ENCODE measurements at regions not wholly inside any gene's neighbourhood (a gene's known extent, or its start where the extent isn't known, plus 50 kb on each side); places are given as distances from the start of the nearest gene placed in this dataset.

DNA sequence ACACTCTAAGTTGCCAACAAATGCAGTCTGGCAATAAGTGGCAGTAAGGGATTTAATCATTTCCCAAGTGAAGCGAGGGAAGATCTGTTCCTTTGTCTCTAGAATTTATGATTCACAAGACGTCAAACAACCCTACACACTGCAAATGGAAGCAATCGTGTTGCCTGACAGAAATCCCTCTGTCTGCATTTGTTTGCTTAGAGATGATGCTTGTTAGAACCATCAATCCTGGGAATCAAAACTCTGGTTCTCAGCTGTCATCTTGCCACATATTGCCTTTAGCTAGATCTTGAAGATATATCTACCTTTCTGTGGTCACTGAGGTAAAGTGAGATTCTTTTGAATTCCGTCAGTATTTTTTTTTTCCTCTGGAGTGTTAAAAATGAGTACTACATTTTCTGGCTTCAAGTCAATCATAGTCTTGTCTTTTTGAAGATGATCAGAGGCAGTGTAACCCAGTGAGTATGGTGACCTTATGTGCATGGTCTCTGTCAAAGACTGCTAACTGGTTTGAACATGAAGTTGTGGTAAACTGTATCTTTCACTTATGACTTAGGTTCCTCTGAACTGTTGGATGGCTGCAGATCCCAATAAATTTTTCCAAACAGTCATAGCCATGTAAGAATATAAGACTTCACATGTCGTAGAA, 106.4 kb upstream of the STARD4 start:
- BruUV-seq (replicated peaks), result no TSS peak
- WGBS (ENCODE audit: insufficient coverage, insufficient replicate concordance, low lambda C conversion rate, missing lambda C conversion rate), result 32% methylated on average over 5 of the region's 5 CpGs
- SMC1A ChIA-PET (ENCODE audit: uncharacterized antibody, unreplicated experiment), result no interaction called here
- Histone ChIP-seq H3K4me2 (ENCODE audit: control insufficient read depth, insufficient read depth) (no peak overlapping the region), H3K4me1 (ENCODE audit: control insufficient read depth, insufficient read depth, low read length) (no peaks in the 10 kb centered on the region), H3K79me2 (ENCODE audit: control insufficient read depth, insufficient read depth, low read length) (no peaks in the 10 kb centered on the region), H3K4me3 (no peak overlapping the region), H3K9ac (ENCODE audit: control insufficient read depth, insufficient read depth, low read length) (no peak overlapping the region), H3K27me3 (replicated peaks in 1 of 2; ENCODE audit: control insufficient read depth in 2 of 2, insufficient read depth in 2 of 2, low read length in 1 of 2) (no peaks in the 10 kb centered on the region), H3K36me3 (ENCODE audit: control insufficient read depth in 2 of 2, insufficient read depth in 2 of 2, low read length in 1 of 2) (no peaks in the 10 kb centered on the region), H3K27ac (ENCODE audit: control insufficient read depth, insufficient read depth) (no peak overlapping the region), H4K20me1 (ENCODE audit: control insufficient read depth, insufficient read depth) (no peaks in the 10 kb centered on the region), H3K9me3 (replicated peaks; ENCODE audit: control insufficient read depth, insufficient read depth, low read length) (no peaks in the 10 kb centered on the region), H2AFZ (ENCODE audit: control insufficient read depth, low read depth, low read length) (no peak overlapping the region)
- CTCF ChIA-PET, result no interaction called here
- TF ChIP-seq STAT1 (conservative IDR thresholded peaks at IDR 0.05) (no peak), NFYA (IDR thresholded peaks at IDR 0.05; ENCODE audit: borderline replicate concordance, low read depth, low read length) (no peak), SMAD5 (IDR thresholded peaks at IDR 0.05; ENCODE audit: low read depth) (no peak)
- TF ChIP-seq, protein P1, sequence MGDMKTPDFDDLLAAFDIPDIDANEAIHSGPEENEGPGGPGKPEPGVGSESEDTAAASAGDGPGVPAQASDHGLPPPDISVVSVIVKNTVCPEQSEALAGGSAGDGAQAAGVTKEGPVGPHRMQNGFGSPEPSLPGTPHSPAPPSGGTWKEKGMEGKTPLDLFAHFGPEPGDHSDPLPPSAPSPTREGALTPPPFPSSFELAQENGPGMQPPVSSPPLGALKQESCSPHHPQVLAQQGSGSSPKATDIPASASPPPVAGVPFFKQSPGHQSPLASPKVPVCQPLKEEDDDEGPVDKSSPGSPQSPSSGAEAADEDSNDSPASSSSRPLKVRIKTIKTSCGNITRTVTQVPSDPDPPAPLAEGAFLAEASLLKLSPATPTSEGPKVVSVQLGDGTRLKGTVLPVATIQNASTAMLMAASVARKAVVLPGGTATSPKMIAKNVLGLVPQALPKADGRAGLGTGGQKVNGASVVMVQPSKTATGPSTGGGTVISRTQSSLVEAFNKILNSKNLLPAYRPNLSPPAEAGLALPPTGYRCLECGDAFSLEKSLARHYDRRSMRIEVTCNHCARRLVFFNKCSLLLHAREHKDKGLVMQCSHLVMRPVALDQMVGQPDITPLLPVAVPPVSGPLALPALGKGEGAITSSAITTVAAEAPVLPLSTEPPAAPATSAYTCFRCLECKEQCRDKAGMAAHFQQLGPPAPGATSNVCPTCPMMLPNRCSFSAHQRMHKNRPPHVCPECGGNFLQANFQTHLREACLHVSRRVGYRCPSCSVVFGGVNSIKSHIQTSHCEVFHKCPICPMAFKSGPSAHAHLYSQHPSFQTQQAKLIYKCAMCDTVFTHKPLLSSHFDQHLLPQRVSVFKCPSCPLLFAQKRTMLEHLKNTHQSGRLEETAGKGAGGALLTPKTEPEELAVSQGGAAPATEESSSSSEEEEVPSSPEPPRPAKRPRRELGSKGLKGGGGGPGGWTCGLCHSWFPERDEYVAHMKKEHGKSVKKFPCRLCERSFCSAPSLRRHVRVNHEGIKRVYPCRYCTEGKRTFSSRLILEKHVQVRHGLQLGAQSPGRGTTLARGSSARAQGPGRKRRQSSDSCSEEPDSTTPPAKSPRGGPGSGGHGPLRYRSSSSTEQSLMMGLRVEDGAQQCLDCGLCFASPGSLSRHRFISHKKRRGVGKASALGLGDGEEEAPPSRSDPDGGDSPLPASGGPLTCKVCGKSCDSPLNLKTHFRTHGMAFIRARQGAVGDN (IDR thresholded peaks at IDR 0.05), result no peak
- TF ChIP-seq, protein P2, sequence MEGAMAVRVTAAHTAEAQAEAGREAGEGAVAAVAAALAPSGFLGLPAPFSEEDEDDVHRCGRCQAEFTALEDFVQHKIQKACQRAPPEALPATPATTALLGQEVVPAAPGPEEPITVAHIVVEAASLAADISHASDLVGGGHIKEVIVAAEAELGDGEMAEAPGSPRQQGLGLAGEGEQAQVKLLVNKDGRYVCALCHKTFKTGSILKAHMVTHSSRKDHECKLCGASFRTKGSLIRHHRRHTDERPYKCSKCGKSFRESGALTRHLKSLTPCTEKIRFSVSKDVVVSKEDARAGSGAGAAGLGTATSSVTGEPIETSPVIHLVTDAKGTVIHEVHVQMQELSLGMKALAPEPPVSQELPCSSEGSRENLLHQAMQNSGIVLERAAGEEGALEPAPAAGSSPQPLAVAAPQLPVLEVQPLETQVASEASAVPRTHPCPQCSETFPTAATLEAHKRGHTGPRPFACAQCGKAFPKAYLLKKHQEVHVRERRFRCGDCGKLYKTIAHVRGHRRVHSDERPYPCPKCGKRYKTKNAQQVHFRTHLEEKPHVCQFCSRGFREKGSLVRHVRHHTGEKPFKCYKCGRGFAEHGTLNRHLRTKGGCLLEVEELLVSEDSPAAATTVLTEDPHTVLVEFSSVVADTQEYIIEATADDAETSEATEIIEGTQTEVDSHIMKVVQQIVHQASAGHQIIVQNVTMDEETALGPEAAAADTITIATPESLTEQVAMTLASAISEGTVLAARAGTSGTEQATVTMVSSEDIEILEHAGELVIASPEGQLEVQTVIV (IDR thresholded peaks at IDR 0.05; ENCODE audit: borderline replicate concordance, partially characterized antibody), result no peak
- in situ Hi-C loops (cut with MboI) (no loop called here), intact Hi-C loops (cut with micrococcal nuclease; ENCODE audit: unreplicated experiment) (no loop called here)
- POLR2A ChIA-PET, result no interaction called here
- no peak for ATAC-seq
- FAIRE-seq, result no peak
- no peak for DNase-seq (ENCODE audit: low read depth, low spot score)
- RAD21 ChIA-PET (ENCODE audit: unreplicated experiment), result no interaction called here
